H1 (cell line): ENCODE measurements at regions not wholly inside any gene's neighbourhood (a gene's known extent, or its start where the extent isn't known, plus 50 kb on each side); places are given as distances from the start of the nearest gene placed in this dataset.

ENCODE experiments used
- SUZ12 ChIP-seq: fragments of 200-600 bp; sonication (generic); IDR thresholded peaks from 2 replicates; pipeline ENCODE4 v1.6.1; 2012; ENCODE audit warnings: mild to moderate bottlenecking, inconsistent platforms, low read length, moderate library complexity, mixed read lengths
- ZNF274 ChIP-seq: IDR thresholded peaks from 2 replicates; pipeline ENCODE4 v1.7.0; 2012; ENCODE audit warnings: low read length, borderline replicate concordance; ENCODE audit errors: extremely low read depth
- TF ChIP-seq, protein P1 (sequence below): IDR thresholded peaks from 2 replicates; pipeline ENCODE4 v1.6.1; 2011; ENCODE audit warnings: low read depth, mild to moderate bottlenecking, low read length; ENCODE audit not compliant: insufficient read depth

DNA sequence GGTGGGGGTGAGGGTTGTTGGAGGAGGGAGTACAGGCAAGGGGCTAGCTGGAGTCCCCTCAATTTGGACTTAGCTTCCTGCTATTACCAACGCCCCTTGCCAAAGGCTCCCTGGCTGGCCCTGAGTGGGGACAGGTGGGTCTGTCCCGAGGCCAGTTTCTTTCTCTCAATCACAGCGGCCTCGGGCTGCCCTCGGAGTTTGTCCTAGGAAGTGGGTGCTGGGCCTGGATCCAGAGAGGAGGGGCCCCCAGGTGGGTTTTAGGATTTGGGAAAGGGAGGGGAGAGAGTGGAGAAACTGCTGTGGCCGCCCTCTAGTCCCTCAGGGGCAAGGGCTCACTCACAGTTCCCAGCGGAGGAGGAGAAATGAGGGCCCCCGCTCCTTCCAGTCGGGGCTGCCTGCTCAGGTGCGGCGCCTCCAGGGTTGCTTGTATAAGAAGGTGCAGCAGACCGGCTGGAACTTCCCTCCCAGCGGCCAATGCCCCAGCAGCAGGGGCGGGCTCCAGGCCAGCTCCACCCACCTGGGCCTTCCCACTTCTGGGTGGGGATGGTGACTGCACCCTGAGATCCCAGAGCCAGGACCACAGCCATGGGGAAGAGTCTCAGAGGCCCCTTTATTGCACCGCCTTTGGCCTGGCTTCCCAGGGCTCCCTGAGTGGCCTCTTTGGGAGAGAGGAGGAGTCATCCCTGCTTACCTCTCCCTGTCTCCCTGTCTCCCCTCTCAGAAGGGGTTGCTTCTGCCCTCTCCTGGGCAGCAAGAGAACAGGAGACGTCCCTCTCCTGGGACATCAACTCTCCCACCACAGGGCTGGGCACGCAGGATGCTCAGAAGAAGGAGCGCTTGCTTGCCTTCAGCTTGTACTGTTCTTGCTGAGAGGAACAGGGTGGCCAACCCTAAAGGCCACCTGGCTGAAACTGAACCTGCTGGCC is 112.0 kb upstream of the SMURF2 start:
- TF ChIP-seq, protein P1, sequence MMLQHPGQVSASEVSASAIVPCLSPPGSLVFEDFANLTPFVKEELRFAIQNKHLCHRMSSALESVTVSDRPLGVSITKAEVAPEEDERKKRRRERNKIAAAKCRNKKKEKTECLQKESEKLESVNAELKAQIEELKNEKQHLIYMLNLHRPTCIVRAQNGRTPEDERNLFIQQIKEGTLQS = no peak
- no peak for TF ChIP-seq SUZ12
- TF ChIP-seq ZNF274 = no peak
